HG03354 (cell line): ENCODE measurements at regions not wholly inside any gene's neighbourhood (a gene's known extent, or its start where the extent isn't known, plus 50 kb on each side); places are given as distances from the start of the nearest gene placed in this dataset.

Experiments used
- ATAC-seq: cut with Tn5 transposase; IDR thresholded peaks from one replicate; pipeline ENCODE4 v1.9.1; 2021; ENCODE audit warnings: mild to moderate bottlenecking; ENCODE audit not compliant: unreplicated experiment, poor library complexity, severe bottlenecking

GRCh38 chr7:41536873-41537665 is 165.8 kb downstream of the INHBA start:
- no peak for ATAC-seq

- ATAC-seq, result no peak
Observed at GRCh38 chr7:41536122-41536872, 166.6 kb downstream of the INHBA start.

DNA sequence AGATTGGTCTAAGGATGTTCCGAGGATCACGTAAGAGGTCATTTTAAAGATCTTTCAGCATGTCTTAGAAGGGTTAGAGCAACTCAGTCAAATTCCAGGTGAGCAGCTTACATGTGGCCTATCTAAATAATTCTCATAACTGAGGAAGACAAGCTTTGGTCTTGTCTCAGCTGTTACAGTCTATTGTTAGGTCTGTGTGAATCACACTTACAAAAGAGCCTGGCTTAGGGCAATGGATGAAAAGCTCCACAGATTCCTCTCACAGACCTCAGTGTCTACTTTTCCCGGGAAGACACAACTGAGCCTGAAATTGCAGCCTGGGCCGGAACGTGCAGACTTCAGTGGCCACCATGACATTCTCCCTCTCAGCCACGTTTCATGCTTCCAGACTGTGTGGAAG is 173.1 kb downstream of the INHBA start:
- no peak for ATAC-seq

DNA sequence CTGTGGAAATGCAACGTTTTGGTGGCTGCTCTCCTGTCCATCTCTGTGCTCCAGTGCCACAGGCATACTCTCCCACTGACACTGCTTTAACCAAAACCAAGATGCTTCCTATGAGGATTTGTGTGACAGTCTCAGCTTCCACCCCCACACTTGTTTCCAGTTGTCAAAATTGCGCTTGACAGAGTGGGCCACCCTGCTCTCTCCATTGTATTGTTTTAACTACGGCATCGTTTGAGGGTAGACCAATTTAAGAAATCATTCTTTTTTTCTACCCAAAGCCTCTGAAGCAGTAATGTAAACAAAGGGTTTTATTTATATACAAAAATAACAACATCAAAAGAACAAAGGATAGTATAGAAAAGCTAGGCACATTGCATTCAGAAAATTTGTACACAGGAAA is 178.0 kb downstream of the INHBA start:
- no peak for ATAC-seq

DNA sequence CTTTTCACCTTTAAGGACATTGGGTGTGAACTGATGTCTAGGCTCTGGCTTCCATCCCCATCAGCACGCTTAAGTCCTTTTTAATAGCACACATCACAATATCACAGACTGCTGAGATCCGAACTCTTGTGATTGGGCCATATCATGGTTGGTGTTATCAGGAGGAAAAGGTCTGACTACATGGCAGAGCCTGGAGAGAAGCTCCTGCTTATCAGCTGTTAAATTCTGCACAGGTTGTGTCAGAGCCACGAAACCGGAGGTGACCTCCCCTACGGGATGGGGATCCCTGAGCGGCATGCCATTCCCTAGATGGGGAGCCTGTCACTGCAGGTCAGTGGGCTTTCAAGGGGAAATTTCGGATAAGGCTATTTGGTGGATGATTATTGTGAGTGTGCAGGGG is 182.4 kb downstream of the INHBA start:
- no peak for ATAC-seq

DNA sequence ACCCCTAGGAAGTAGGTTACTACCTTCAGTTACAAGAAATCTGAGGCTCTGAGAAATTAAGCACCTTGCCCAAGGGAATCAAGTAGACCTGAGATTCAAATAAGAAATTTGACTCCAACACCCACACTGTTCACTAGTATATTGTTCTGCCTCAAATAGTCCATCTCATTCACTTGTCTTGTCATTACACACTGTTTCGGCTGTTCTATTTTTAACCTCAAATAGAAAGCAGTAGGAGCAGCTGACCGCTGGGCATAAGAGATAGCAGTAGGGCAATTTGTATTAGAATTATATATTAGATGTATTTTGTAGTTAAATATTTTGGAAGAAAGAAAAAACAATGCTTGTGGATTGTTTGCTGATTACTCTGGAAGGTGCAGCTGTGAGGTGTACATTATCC is 185.1 kb downstream of the INHBA start:
- ATAC-seq, result no peak

DNA sequence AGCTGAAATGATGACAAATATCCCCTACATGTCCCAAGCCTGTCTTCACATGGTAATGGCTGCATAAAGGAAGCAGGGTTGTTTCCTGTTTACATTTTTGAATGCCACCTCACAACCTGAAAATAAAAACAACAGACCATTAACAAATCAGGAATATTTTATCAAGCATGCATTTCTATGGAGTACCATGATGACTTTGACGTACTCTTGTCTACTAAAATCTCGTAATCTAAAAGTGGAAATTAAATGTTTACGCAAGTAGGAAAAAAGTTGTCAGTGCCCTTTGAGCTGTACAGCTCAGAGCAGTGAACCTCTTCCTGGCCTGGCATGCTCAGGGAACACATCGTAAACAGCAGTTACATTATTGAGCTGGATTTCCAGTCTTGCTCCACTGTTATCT is 194.1 kb downstream of the INHBA start:
- ATAC-seq, result no peak

GRCh38 chr7:41507686-41508268 is 195.1 kb downstream of the INHBA start:
- ATAC-seq, result no peak

DNA sequence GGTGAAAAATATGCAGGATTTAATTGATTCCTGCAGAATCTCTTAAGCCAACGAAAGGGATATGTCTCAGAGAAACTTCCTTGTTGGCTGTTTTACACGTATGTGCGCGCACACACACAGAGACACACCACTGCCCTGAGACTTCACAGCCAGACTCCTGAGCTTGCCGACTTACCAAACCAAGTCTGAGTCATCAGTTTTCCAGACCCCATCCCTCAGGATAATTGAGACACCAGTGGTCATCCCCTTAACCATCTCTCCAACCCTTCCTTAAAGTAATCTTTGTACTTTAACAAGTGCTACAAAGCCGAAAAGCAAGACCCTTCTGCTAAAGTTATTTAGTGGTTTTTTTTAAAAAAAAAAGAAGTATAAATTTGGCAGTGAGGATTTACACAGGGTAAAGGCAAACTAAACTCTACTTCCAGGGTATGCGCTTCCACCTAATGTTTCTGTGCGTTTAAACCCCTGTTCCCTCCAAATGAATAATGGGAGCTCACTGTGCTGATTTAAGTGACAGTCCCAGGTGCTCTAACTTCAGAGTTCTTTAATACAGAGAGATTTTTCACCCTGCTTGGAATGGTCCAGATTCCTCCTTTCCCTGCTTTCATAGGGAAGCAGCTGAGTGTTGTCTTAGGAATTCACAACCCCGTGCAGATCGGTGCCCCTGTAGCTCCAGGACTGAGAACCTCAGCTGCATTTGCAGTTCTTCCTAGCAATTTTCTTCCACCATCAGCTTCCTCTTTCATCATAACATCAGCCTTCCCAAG is 198.5 kb downstream of the INHBA start:
- ATAC-seq, result no peak

GRCh38 chr7:41503438-41503837 is 199.5 kb downstream of the INHBA start:
- ATAC-seq, result no peak

DNA sequence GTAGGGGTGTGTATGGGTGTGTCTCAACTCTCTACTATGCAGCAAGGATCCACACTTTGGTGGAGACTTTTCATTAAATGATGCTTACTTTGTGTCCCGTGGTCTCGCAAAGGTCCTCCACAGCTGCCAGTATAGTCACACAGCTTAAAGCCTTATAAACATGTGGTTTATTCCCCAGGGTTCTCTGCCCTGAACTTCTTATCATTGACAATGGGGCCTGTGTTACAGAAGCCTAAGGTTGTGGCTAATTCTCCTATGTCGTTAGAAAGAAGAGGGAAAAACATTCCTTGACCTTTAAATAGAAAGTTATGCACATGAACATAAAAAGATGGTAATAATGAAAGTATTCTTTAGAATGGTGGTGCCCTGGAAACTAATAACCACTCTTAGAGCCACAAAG is 201.4 kb downstream of the INHBA start:
- ATAC-seq, result no peak

- ATAC-seq, result no peak
Observed at GRCh38 chr7:41501006-41501405, 201.9 kb downstream of the INHBA start.

DNA sequence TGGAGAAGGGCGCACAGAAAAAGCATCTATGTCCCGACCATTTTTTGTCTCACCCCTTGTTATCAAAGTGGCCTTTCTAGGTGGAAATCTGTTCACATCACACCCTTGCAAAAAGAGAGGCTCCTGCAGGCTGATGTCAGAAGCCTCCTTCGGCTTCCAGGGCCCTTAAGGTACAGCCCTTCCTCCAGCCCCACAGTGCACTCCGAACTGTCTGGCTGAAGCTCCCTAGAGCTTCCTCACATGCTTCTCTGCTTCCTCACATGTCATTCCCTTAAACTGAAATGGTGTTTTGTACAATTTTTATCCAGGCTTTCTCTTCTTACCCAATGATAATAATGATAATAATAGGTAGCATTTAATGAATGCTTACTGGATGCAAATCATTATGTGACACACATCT is 210.3 kb downstream of the INHBA start:
- ATAC-seq, result no peak

DNA sequence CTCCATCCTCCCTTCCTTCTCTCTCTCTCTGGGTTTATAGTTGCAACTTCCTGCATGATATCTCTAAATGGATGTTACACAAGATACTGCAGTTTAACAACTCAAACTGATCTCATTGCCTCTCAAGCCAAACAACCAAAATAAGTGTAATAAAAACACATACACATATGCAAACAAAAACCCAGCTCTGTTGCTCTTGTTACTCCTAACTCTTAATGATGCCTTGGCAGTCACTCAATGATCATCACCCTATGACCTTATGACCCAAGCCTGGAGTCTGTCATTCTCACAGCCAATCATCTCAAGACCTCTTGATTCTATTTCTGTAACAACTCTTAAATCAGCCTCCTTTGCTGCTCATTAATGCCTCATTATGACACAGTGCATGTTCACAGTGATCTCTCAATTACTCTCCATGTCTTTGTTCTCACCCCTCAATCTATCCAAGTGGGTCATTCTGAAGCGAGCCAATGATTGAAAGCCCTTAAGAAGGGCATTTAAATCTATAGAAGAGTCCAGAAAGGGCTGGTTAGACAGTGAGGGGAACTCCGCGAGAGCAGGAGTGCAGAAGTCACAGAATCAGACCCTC is 210.9 kb downstream of the INHBA start:
- no peak for ATAC-seq

DNA sequence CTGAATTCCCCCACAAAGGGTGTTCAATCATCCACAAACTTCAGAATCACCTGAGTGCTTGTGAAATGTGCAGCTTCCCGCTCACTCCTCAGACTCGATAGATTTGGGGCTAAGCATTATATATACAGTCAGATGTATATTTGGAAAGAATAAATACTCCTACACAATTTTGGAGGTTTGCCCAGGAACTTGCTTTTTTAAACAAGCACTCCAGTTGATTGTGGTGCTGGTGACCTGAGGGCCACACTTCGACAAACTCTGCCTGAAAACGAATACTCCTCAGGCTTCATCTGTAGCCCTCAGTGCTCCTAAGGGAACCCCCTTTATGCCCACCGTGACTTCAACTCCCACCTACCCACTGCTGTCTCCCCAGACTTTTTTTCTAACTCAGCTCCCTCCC is 211.6 kb downstream of the INHBA start:
- no peak for ATAC-seq

GRCh38 chr7:41489885-41490284 is 213.0 kb downstream of the INHBA start:
- ATAC-seq, result no peak

GRCh38 chr7:41487229-41487940 is 215.5 kb downstream of the INHBA start:
- ATAC-seq, result no peak

DNA sequence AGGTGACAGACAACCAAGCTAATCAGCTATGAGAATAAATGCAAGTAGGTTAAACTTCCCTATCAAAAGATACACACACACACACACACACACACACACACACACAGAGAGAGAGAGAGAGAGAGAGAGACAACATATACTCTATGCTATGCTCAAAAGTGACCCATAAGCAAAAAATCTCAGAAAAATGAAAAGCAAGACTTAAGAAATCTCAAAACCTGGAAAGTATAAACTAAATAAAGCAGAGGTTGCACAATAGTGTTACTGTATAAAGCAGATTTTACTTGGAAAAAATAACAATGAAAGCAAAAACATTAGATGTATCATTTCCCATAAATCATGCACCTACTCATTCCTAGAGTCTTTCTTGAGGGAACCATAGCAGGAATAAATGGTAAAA is 221.5 kb downstream of the INHBA start:
- no peak for ATAC-seq

GRCh38 chr7:41478187-41478586 is 224.7 kb downstream of the INHBA start:
- ATAC-seq, result no peak
